HS-27A (cell line): ENCODE measurements at regions not wholly inside any gene's neighbourhood (a gene's known extent, or its start where the extent isn't known, plus 50 kb on each side); places are given as distances from the start of the nearest gene placed in this dataset.
A peak's percentile ranks its signal among the peaks of the same experiment; 100 is the strongest.
"Not testable (repeated sequence)": the region's sequence is repeated elsewhere in the genome, so short reads cannot be mapped to it uniquely, and the experiment has no call there.

Experiments
- DNase-seq: peaks from one replicate; pipeline ENCODE4 v3.0.0-alpha.2; 2012; ENCODE audit warnings: low read depth, missing footprints

DNA sequence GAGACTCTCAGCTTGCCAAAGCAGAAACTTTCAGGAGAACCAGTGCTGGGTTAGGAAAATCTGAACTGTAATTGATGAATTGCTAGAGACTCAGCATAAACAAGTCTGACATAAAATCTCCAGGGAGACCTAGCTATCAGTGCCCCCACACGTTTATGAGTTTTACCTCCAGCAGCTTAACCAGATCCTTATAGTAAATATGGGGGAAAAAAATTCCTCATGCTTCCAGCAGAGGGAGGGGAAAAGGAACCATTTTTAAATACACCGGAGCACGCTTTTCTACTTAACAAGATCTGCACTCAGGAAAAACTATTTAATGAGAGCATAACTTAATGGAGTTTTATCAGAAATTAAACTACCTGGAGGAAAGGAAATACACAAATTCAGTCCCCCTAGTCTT, 1040.7 kb upstream of the INTU start:
- DNase-seq, result no peak

DNA sequence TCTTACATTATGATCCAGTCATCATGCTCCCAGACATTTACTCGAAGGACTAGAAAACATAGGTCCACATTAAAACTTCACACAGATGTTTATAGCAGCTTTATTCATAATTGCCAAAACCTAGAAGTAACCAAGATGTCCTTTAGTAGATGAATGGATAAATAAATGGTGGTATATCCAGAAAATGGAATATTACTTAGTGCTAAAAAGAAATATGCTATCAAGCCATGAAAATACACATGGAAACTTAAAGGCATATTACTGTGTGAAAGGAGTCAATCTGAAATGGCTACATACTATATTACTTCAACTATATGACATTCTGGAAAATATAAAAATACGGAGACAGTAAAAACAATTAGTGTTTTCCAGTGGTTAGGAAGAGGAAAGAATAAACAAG, 1039.1 kb upstream of the INTU start:
- no peak for DNase-seq

DNA sequence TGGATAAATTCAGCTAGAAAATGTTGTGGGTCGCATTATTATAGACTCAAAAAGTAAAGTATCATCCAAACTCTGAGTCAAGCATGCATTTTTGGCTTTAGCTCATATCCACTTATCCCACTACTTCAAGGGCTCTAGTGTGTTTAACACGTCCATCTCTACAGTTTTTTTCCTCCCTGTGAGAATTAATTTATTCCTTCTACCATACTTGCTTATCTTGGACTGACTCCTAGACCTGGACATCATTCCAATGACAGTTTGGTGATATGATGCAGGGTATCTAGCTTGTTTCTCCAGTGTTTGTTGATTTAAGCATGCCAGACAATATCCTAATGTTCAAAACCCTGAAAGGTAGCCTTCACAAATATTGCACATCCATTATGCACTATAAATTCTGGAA, 1037.1 kb upstream of the INTU start:
- DNase-seq, result no peak

DNA sequence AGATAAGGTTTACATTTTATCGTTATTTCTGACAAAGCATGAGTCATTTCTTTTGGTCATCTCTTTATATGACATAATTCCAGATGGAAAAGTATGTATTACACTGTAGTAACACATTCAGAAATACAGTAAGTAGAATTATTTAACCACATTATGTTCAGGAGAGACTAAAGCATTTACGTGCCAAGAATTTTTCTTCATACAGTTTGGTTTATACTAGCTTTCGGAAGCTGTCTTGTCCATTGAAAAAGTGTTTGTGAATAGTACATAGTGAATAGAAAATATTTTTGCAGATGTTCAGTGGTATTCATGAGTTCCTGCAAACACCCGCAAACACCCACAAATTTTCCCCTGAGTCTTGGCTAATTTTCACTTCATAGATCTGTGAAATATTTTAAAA, 1033.0 kb upstream of the INTU start:
- DNase-seq, result no peak

DNA sequence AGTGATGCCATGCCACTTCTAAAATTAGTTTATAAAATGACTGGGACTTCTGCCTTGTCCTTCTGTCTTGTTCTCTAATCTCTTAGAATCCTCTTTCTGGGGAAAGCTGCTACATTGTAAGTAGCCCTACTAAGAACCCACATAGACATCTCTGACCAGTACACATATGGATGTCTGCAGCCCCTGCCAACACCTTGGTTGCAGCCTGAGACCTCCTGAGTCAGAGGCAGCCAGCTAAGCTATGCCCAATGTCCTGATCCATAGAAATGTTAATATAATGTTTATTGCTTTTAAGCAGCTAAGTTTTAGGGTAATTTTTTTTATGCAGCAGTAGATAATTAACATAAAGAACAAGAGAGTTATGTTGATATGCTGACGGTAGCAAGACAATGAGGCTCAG, 1029.5 kb upstream of the INTU start:
- no peak for DNase-seq

DNA sequence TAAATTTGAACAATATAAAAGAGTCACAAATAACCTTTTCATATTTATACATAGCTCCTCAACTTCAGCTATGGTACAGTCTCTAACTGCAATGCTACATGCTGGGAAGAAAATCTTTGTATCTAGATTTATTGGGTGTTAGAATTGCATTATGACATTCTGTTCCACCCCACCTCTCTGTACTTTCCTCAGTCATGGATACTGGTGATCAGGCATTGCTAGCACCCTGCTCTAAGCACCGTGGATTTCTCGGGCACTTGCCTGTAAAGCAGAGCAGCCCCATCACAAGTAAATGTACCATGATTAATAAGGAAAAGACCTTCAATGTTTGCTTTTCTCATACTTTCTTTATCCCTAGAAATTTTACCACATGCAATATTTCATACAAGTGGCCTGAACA, 1028.9 kb upstream of the INTU start:
- no peak for DNase-seq

DNA sequence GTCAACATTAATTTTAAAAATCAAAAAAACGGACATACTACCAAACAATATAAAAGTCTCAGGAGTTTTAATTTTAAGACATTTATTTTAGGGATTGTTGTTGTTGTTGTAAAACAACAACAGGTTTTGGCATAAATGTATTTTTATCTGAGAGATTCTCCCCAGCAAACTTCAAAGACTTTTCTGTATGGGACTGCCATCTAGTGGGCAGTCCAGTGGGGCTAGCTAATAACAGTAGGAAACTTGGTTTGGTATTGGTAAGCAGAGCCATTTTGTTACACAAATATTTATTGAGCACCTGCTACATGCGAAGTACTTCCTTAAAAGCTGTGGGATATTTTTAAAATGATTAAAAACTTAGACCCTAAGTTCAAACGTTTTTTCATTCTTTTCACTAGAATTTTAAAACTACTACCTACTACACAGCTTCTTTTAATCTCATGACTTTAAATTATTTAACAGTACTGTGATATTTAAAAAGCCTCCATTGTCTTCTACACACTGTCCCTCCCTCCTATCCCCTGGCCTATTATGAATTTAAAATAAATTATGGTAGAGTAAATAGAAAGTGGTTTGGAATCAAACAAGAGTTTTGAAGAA, 1028.4 kb upstream of the INTU start:
- no peak for DNase-seq

DNA sequence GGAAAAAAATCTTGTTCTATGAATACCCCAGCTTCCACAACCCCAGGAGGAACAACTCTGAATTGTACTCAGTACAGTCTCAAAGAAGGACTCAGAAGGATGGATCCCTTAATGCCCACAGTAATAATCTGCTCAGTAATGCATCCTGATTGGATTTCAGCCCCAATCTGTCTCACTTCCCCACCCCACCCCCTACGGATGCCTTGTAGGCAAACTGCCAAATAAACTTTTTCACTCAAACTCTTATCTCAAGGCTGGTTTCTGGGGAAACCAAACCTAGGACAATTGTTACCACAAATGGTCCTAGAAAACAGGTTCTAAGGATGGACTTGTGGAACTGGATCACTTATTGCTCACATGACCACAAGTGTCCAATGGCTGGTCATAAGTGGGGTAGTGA, 1021.8 kb upstream of the INTU start:
- DNase-seq, result no peak

DNA sequence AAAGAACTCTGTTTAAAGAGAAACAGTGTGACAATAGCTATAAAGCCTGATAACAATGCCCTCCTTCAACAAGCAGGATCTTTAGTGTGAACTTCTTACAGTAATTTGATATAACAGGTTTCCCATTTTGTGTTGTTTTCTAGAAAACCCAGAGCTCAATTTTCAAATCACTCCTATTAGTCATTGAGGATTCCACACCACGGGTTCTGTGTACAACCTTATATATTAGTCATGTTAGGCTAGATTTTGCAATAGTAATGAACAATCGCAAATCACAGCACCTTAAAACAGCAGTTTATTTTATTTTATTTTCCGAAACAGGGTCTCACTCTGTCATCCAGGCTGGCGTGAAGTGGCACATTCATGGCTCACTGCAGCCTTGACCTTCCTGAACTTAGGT, 1020.9 kb upstream of the INTU start:
- no peak for DNase-seq

DNA sequence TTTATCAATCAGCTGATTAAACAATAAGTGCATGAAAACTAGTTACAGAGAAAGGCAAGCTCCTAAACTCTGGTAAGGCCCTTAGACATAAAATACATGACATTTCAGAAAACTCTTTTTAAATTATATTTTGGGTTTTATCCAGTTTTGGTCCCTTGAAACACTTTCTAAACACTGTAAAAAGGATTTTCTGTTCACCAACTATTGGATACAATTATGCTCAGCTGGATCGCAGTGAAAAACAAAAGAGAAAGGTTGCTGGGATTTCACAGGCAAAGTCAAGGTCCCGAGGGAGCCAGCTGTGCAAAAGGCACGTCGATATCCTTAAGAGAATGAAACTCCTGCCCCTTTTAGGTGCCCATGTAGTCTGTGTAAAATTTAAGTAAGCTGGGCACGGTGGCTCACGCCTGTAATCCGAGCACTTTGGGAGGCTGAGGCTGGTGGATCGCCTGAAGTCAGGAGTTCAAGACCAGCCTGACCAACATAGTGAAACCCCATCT, 1018.4 kb upstream of the INTU start:
- DNase-seq, result no peak

DNA sequence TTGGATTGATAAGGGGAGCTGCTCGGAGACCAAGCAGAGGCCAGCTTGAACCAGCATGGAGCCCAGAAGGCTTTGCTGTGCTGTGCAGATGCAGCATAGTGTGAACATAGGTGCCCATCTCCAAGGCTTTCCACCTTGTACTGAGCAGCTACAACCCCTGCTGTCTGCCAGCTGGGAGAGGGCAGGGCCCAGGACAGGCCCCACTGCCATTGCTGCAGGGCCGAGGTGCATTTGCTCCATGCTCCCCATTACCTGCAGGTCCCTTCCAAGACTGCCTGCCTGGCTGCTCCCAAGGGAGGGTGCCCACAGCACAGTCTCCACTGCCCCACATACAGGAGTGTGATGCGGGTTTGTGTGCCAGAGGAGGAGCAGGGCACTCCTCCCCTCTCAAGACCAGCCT, 1016.0 kb upstream of the INTU start:
- no peak for DNase-seq

DNA sequence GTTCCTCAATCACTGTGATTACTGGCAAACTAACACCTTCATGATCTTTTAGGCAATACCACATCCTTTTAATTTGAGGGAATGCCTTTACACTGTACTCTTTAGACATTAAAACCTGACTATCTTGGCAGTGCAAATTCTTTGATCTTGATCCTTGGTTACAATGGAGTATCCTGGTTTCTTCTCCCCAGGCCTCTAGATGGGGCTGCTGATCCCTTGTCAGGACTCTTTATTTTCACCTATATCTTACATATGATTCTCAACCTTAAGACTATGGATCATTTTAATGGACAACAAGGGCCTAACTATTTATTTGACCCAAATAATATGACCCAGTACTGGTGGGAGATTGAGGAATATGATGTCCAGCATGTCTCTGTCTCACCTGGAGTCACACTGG, 1005.5 kb upstream of the INTU start:
- peak; percentile 12 for DNase-seq

DNA sequence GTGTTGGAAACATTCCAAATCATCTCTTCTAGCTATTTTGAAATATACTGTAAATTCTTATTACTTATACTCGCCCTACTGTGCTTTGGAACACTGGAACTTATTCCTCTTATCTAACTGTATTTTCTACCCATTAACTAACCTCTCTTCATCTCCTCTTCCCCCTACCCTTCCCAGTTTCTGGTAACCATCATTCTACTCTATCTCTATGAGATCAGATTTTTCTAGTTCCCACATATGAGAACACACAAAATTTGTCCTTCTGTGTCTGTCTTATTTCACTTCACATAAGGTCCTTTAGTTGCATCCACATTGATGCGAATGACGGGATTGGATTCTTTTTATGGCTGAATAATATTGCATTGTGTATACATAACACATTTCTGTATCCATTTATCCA, 1003.8 kb upstream of the INTU start:
- no peak for DNase-seq

DNA sequence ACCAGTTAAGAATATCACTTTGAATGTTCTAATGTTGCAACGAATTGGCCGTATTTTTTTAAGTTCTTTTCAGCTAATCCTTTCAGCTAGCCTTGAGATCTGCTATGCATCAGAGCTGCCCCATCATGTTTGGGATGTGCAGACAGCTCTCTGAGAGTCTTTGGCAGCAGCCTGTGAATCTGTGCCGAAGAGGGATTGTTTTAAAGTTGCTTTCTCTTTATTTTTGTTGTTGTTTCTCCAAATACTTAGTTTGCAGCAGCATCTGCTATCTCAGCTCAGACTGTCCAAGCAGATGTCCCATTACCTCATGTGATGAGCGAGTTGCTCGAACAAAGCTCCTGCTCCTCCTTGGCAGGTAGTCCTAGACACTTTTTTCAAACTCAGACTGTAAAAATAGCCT, 1002.5 kb upstream of the INTU start:
- no peak for DNase-seq

DNA sequence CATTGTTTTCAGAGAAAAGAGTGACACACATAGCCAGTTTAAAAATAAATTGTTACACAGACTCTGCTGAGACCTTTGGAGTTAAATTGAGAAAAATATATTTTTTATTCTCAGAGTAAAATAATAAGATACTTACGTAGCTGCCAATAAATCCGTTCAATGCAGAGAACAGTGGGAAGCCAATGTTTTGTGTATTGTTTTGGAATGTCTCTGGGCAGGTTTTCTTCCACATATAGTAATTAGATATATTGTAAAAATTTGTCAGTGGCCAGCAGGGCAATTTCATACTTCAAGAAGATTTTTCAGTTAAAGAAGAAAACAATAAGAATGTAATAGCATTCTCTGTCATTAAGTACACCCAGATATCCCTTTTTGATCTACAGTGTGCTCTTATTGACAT, 999.5 kb upstream of the INTU start:
- no peak for DNase-seq

DNA sequence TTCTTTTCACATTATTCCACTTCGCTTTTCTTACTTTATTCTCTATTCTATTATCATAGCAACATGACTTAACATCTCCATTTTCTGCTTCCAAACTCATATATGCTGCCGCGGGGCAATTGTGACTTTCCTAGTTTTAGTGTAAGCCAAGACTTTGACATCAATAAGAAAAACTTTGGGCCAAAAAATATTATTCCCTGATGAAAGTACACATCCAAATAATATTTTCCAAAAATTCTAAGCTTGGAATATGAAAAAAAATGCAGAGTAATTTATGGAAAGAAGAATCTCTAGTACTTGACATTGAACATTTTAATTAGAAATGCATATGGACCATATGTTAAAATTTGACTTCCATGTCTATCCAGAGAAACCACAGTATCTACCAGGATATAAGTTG, 995.1 kb upstream of the INTU start:
- no peak for DNase-seq

DNA sequence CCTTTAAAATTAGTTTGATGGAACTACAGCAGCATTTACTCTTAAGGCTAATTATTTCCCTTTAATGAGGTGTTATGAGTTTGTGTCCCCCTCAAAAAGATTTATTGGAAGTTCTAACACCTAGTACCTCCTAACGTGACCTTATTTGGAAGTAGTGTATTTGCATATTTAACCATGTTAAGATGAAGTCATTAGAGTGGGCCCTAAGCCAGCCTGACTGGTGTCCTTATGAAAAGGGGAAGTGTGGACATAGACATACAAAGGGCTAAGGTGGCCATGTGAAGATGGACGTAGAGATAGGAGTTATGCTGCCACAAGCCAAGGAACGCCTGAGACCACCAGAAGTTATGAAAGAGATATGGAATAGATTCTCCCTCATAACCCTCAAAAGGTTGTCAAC, 985.4 kb upstream of the INTU start:
- DNase-seq, result no peak

DNA sequence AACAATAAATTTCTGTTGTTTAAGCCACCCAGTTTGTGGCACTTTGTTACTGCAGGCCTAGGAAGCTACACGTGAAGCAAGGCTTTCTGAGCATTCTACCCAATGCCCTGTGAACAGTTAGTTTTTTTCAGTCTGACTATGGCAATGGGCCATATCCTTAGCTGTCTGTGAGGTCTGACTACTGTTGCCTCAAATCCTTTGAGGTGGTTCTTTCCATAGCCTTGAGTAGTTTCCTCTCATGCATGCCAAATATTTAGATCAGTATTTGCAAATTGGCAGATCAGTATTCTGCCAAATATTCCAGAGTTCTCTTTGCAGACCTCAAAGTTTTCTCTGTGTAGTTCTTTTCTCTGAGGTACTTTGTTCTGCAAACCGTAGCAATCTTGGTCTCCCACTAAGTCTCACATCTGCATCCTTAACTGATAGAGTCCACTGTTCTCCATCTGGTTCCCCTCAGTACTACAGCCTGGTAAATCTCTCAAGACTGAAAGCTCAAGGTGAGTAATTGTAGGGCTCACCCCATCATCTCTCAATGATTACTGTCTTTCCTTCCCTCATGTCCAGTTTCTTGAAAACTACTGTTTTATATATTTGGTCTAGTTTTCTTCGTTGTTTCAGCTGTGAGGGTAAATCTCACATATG, 984.9 kb upstream of the INTU start:
- DNase-seq, result no peak

DNA sequence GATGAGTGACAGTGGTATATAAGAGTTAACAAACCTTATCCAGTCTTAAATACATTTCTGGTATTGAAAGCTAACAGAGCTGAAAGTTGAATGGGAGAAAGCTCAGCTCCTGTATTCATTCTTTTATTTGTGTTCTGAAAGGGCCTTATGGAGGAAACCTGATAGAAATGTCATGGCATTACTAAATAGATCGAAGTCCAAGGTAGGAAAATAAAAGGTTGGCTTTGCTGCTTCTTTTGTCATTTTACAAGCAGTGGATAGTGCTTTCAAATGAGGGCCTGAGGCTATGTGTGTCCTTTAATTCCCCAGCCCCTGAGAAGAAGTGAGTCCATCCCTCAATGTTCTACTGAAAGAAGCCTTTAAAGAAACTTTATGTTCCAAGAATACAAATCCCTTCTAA, 974.3 kb upstream of the INTU start:
- no peak for DNase-seq

DNA sequence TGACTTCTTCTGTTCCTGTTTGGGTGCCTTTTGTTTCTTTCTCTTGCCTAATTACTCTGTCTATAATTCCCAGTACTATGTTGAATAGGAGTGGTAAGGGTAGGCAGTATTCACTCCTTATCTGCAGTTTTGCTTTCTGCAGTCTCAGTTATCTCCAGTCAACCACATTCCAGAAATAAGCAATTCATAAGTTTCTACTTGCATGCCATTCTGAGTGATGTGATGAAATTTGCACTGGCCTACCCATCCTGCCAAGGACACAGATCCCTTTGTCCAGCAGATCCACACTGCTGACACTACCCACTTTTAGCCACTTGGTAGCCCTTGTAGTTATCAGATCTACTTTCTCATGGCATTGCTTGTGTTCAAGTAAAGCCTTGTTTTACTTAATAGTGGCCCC, 971.6 kb upstream of the INTU start:
- DNase-seq, result no peak

DNA sequence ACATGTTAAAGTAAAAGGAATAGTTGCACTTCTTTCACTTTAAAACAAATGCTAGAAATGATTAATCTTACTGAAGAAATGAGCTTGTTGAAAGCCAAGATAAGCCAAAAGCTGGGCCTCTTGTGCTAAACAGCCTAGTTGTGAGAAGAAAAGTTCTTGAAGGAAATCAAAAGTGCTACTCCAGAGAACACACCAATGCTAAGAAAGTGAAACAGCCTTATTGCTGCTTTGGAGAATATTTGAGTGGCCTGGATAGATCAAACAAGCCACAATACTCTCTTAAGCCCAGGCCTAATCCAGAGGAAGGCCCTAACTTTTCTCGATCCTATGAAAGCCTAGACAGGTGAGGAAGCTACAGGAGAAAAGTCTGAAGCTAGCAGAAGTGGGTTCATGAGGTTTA, 967.9 kb upstream of the INTU start:
- no peak for DNase-seq

DNA sequence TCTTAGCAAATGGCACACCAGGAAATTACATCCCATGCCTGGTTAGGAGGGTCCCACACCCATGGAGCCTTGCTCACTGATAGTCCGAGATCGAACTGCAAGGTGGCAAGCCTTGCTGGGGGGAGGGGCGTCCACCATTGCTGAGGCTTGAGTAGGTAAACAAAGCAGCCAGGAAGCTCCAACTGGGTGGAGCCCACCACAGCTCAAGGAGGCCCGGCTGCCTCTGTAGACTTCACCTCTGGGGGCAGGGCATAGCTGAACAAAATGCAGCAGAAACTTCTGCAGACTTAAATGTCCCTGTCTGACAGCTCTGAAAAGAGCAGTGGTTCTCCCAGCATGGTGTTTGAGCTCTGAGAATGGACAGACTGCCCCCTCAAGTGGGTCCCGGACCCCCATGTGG, 962.7 kb upstream of the INTU start:
- DNase-seq, result not testable (repeated sequence)

DNA sequence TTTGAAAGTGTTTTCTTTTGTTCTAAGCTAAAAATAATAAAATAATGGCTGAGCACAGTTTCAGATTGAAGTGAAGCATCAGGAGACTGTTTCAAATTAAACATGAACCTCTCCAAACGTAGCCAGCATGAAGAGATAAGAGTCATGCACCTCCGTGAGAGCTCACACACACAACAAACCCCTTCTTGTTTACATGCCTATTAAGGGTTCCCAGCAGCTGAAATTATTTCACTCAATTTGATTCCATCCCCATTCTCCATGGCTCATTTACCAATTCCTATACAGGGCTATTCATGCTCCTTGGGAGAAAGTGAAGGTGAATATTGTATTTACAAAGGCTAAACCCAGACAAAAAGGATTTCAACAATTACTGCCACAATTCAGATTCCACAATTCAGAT, 954.1 kb upstream of the INTU start:
- DNase-seq, result no peak

DNA sequence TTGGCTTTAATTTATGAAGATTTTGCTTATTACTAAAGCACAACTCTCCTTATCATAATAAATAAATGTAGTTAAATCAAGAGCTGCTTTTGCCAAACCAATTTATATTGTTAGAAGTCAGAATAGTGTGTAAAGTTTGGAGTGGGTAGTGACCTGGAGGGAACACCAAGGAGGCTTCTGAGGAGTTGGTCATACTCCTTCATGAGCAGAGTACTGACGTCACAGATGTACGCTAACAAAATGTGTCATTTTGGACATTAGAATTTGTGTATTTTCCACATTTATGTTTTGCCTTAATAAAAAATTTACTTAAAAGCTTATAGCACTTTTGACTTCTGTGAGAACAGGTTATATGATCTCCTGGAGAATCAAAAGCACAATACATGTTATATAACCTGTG, 953.5 kb upstream of the INTU start:
- DNase-seq, result no peak
